DND-41 (cell line): ENCODE measurements at regions not wholly inside any gene's neighbourhood (a gene's known extent, or its start where the extent isn't known, plus 50 kb on each side); places are given as distances from the start of the nearest gene placed in this dataset.

ENCODE experiments used
- CTCF ChIP-seq: IDR thresholded peaks from 2 replicates; pipeline ENCODE4 v1.5.1; 2012; ENCODE audit warnings: borderline replicate concordance, low read length, moderate library complexity, mild to moderate bottlenecking; ENCODE audit not compliant: poor library complexity, severe bottlenecking; ENCODE audit errors: extremely low read depth
- EZH2 ChIP-seq: IDR thresholded peaks from 3 replicates; pipeline ENCODE4 v1.6.1; 2012; ENCODE audit warnings: borderline replicate concordance, low read depth, mild to moderate bottlenecking, moderate library complexity, low read length, inconsistent platforms; ENCODE audit not compliant: severe bottlenecking

- no peak for TF ChIP-seq EZH2
- no peak for TF ChIP-seq CTCF
Observed at GRCh38 chr1:213533125-213533524, 454.6 kb upstream of the PROX1 start.
